Fibroblast of skin of right biceps (primary cell): ENCODE measurements at regions not wholly inside any gene's neighbourhood (a gene's known extent, or its start where the extent isn't known, plus 50 kb on each side); places are given as distances from the start of the nearest gene placed in this dataset.
"Not testable (repeated sequence)": the region's sequence is repeated elsewhere in the genome, so short reads cannot be mapped to it uniquely, and the experiment has no call there.

Source experiments
- DNase-seq: peaks from one replicate; pipeline ENCODE4 v3.0.0-alpha.2; 2013

- DNase-seq, result no peak
These were observed 239.1 kb upstream of the ARID2 start for GRCh38 chr12:45490232-45490881.

GRCh38 chr12:45494279-45494678 is 235.2 kb upstream of the ARID2 start:
- DNase-seq, result no peak

- DNase-seq, result no peak
These were observed 230.9 kb upstream of the ARID2 start for GRCh38 chr12:45498645-45499044.

GRCh38 chr12:45502481-45503128 is 226.9 kb upstream of the ARID2 start:
- no peak for DNase-seq

GRCh38 chr12:45503899-45504298 is 225.6 kb upstream of the ARID2 start:
- DNase-seq, result no peak

GRCh38 chr12:45504316-45505010 is 225.0 kb upstream of the ARID2 start:
- DNase-seq, result no peak

- no peak for DNase-seq
These were observed 220.3 kb upstream of the ARID2 start for GRCh38 chr12:45509187-45509586.

GRCh38 chr12:45509621-45510020 is 219.9 kb upstream of the ARID2 start:
- DNase-seq, result no peak

GRCh38 chr12:45517381-45517780 is 212.1 kb upstream of the ARID2 start:
- DNase-seq, result no peak

- DNase-seq, result no peak
These were observed 210.9 kb upstream of the ARID2 start for GRCh38 chr12:45518291-45519235.

- no peak for DNase-seq
These were observed 207.3 kb upstream of the ARID2 start for GRCh38 chr12:45522227-45522626.

GRCh38 chr12:45526823-45527222 is 202.7 kb upstream of the ARID2 start:
- DNase-seq, result not testable (repeated sequence)

GRCh38 chr12:45532113-45532512 is 197.4 kb upstream of the ARID2 start:
- DNase-seq, result no peak

- DNase-seq, result no peak
These were observed 193.8 kb upstream of the ARID2 start for GRCh38 chr12:45535610-45536180.

GRCh38 chr12:45536284-45536683 is 193.2 kb upstream of the ARID2 start:
- no peak for DNase-seq

- no peak for DNase-seq
These were observed 188.7 kb upstream of the ARID2 start for GRCh38 chr12:45540661-45541341.

- DNase-seq, result peak; percentile 67
These were observed 185.6 kb upstream of the ARID2 start for GRCh38 chr12:45543887-45544286.

GRCh38 chr12:45546545-45546944 is 183.0 kb upstream of the ARID2 start:
- DNase-seq, result no peak

GRCh38 chr12:45547132-45547531 is 182.4 kb upstream of the ARID2 start:
- no peak for DNase-seq

- DNase-seq, result no peak
These were observed 181.7 kb upstream of the ARID2 start for GRCh38 chr12:45547822-45548221.

- no peak for DNase-seq
These were observed 181.1 kb upstream of the ARID2 start for GRCh38 chr12:45548426-45548825.

GRCh38 chr12:45549337-45549902 is 180.1 kb upstream of the ARID2 start:
- DNase-seq, result no peak
